ENCODE measurements at regions not wholly inside any gene's neighbourhood (a gene's known extent, or its start where the extent isn't known, plus 50 kb on each side); places are given as distances from the start of the nearest gene placed in this dataset.

- no peak for TF ChIP-seq CTCF (IDR thresholded peaks at IDR 0.05)
- no peak for TF ChIP-seq POLR2A (IDR thresholded peaks at IDR 0.05)
These were observed 377.6 kb downstream of the FLRT2 start for GRCh38 chr14:85907536-85907935.

Measured in breast epithelium (tissue), 3 donors.